AG04450 (cell line): ENCODE measurements at regions not wholly inside any gene's neighbourhood (a gene's known extent, or its start where the extent isn't known, plus 50 kb on each side); places are given as distances from the start of the nearest gene placed in this dataset.

Source experiments
- CTCF ChIA-PET: fragments of 300-600, 350-600 bp; formaldehyde crosslinking; extraction: SDS; loops from one replicate; lab custom pipeline; 2022; ENCODE audit warnings: antibody characterized with exemption, inconsistent platforms; lab: Charles Lee
- POLR2A ChIA-PET: fragments of 350-600 bp; formaldehyde crosslinking; extraction: SDS; loops from one replicate; lab custom pipeline; 2021; ENCODE audit warnings: antibody characterized with exemption, inconsistent platforms; lab: Yijun Ruan, JAX
- DNase-seq: peaks from one replicate; pipeline ENCODE4 v3.0.0-alpha.2; 2011; ENCODE audit warnings: low read depth, low spot score
- H3K27ac ChIP-seq: one replicate; pipeline ENCODE4 v1.5.1; 2012; ENCODE audit warnings: low read depth, low read length, control low read depth
- H3K27me3 ChIP-seq: one replicate; pipeline ENCODE4 v1.6.0; 2012; ENCODE audit warnings: low read length; ENCODE audit not compliant: control insufficient read depth, insufficient read depth
- H3K4me3 ChIP-seq: 2 replicates; pipeline ENCODE4 v1.5.1; 2011; ENCODE audit warnings: mild to moderate bottlenecking, low read depth, low read length, control low read depth
- H3K9me3 ChIP-seq: 2 replicates; pipeline ENCODE4 v1.5.1; 2012; ENCODE audit warnings: low read length; ENCODE audit not compliant: control insufficient read depth, insufficient read depth
- CTCF ChIP-seq: IDR thresholded peaks from 2 replicates; pipeline ENCODE4 v1.5.1; 2011; ENCODE audit warnings: low read depth, low read length, control low read depth, inconsistent platforms

- H3K4me3 ChIP-seq, result no peak overlapping the region
- no peak for DNase-seq
- no peaks in the 10 kb centered on the region for H3K27me3 ChIP-seq
- CTCF ChIA-PET, result interaction anchor here (0.8 to 1.2 kb wide), 2 partner anchors 10 to 181 kb away, joined by 3 read pairs; no protein-coding TSS in a partner anchor
- H3K9me3 ChIP-seq, result no peaks in the 10 kb centered on the region
- POLR2A ChIA-PET, result interaction anchor here (1.2 to 2.2 kb wide), 2 partner anchors 10 to 112 kb away, joined by 4 to 6 read pairs; no protein-coding TSS in a partner anchor
- H3K27ac ChIP-seq, result no peak overlapping the region
- TF ChIP-seq CTCF, result no peak
These were observed 111.2 kb upstream of the SLC38A2 start for GRCh38 chr12:46483572-46484395.

- no peaks in the 10 kb centered on the region for H3K9me3 ChIP-seq
- ChIA-PET CTCF (interaction anchor here (0.5 kb wide), 1 partner anchor 108 kb away, joined by 3 read pairs; no protein-coding TSS in a partner anchor), POLR2A (no interaction called here)
- no peak for TF ChIP-seq CTCF
- H3K27ac ChIP-seq, result no peak overlapping the region
- no peak overlapping the region for H3K4me3 ChIP-seq
- no peak for DNase-seq
- no peaks in the 10 kb centered on the region for H3K27me3 ChIP-seq
These were observed 108.2 kb upstream of the SLC38A2 start for GRCh38 chr12:46480724-46481123.

- no peak for DNase-seq
These were observed 107.7 kb upstream of the SLC38A2 start for GRCh38 chr12:46480316-46480715.

GRCh38 chr12:46478123-46478522 lies 105.5 kb upstream of the SLC38A2 start:
- ChIA-PET POLR2A (no interaction called here), CTCF (no interaction called here)
- TF ChIP-seq CTCF, result no peak
- Histone ChIP-seq H3K9me3 (no peaks in the 10 kb centered on the region), H3K27me3 (no peaks in the 10 kb centered on the region), H3K27ac (no peak overlapping the region), H3K4me3 (no peak overlapping the region)
- DNase-seq, result no peak

More at GRCh38 chr12:46480316-46480715, 107.7 kb upstream of the SLC38A2 start:
- Histone ChIP-seq H3K27ac (no peak overlapping the region), H3K9me3 (no peaks in the 10 kb centered on the region), H3K4me3 (no peak overlapping the region), H3K27me3 (no peaks in the 10 kb centered on the region)
- TF ChIP-seq CTCF, result no peak
- ChIA-PET POLR2A (no interaction called here), CTCF (no interaction called here)

- H3K27me3 ChIP-seq, result no peaks in the 10 kb centered on the region
- no peak for TF ChIP-seq CTCF
- no peak overlapping the region for H3K27ac ChIP-seq
- H3K4me3 ChIP-seq, result no peak overlapping the region
- ChIA-PET POLR2A (no interaction called here), CTCF (no interaction called here)
- no peak for DNase-seq
- H3K9me3 ChIP-seq, result no peaks in the 10 kb centered on the region
These were observed 105.0 kb upstream of the SLC38A2 start for GRCh38 chr12:46477541-46477940.
